Adrenal gland (tissue), 9 donors: ENCODE measurements at regions not wholly inside any gene's neighbourhood (a gene's known extent, or its start where the extent isn't known, plus 50 kb on each side); places are given as distances from the start of the nearest gene placed in this dataset.

Experiments used
- DNase-seq, 7 donors: peaks; one replicate each; pipeline ENCODE4 v3.0.0-alpha.2; 2019 to 2020
- H3K27ac ChIP-seq, 5 donors: fragments of 200-600 bp; sonication (generic) in 4 of 5; 1 replicate in 3 of 5; 2 replicates in 2 of 5; pipeline versions ENCODE4 v1.5.1 to v1.8.0; 2016 to 2020; ENCODE audit warnings: mild to moderate bottlenecking in 1 of 5
- H3K27me3 ChIP-seq: fragments of 200-600 bp; 2 replicates; pipeline ENCODE4 v1.8.0; 2021
- H3K36me3 ChIP-seq, 2 donors: fragments of 200-600 bp; replicated peaks in 1 of 2; 1 replicate in 1 of 2; 2 replicates in 1 of 2; pipeline versions ENCODE4 v1.5.1 to v1.8.0; 2018 to 2022
- H3K4me1 ChIP-seq, 2 donors: fragments of 200-600 bp; replicated peaks in 1 of 2; 1 replicate in 1 of 2; 2 replicates in 1 of 2; pipeline versions ENCODE4 v1.5.1 to v1.8.0; 2018 to 2021
- H3K4me3 ChIP-seq, 4 donors: fragments of 200-600 bp; sonication (generic) in 3 of 4; one replicate each; pipeline ENCODE4 v1.5.1; 2016 to 2018
- H3K9me3 ChIP-seq, 3 donors: fragments of 200-600 bp; sonication (generic) in 1 of 3; replicated peaks in 1 of 3; 1 replicate in 2 of 3; 2 replicates in 1 of 3; pipeline versions ENCODE4 v1.5.1 to v1.8.0; 2016 to 2021
- POLR2A ChIP-seq, 2 donors: fragments of 450-650 bp; IDR thresholded peaks; one replicate each; pipeline ENCODE4 v1.6.1; 2017; ENCODE audit warnings: antibody characterized with exemption in 2 of 2, mild to moderate bottlenecking in 2 of 2, moderate library complexity in 1 of 2
- WGBS, 4 donors: extraction: QIAGEN DNeasy Blood & Tissue Kit in 2 of 4; methylation state at CpG; one replicate each; pipeline versions ENCODE4 v1.1.5 to v1.1.7; 2013 to 2017; 5-methylcytosine and 5-hydroxymethylcytosine counted together
- intact Hi-C, 2 donors: fragments of 100-400 bp; cut with DNase I; formaldehyde crosslinking; loops; one replicate each; pipeline versions ENCODE4 v1.14.1 to v1.15.0; 2022 to 2023
- TF ChIP-seq, protein P1 (sequence below), 6 experiments: fragments of 450-650 bp in 4 of 6; fragments of 200-600 bp in 2 of 6; sonication (generic) in 1 of 6; IDR thresholded peaks; 1 replicate in 5 of 6; 2 replicates in 1 of 6; pipeline versions ENCODE4 v1.5.1 to v1.8.0; 2016 to 2021; ENCODE audit warnings: antibody characterized with exemption in 6 of 6, mild to moderate bottlenecking in 2 of 6, moderate library complexity in 1 of 6
- donor health status: healthy with polysubstance abuse.
- donor health status: Bipolar disorder and iron deficiency.
- donor health status: DM: yes; HTN: yes; CAD: no.
- donor health status: DM: no; HTN: no; CAD: no.
- donor health status: DM: no; HTN: no; CAD: no.

DNA sequence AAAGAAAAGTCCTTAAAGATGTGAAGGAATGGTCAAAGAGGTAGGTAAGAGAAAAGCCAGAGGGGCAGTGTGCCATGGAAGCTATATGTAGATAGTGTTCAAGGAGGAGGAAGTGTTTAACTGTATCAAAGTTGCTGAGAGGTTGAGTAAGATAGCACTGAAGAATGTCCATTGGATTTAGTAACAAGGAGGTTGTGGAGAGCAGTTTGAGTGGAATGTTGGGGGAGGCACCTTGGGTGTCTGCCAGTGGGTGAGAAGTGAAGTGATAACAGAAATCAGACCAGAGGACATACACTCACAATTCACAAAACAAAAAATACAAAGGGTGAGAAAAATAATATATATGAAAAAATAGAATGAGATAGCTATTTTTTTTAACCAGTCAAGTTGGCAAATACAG, 121.3 kb upstream of the AMOT start:
- no peaks in the 10 kb centered on the region for H3K4me1 ChIP-seq
- TF ChIP-seq, protein P1, sequence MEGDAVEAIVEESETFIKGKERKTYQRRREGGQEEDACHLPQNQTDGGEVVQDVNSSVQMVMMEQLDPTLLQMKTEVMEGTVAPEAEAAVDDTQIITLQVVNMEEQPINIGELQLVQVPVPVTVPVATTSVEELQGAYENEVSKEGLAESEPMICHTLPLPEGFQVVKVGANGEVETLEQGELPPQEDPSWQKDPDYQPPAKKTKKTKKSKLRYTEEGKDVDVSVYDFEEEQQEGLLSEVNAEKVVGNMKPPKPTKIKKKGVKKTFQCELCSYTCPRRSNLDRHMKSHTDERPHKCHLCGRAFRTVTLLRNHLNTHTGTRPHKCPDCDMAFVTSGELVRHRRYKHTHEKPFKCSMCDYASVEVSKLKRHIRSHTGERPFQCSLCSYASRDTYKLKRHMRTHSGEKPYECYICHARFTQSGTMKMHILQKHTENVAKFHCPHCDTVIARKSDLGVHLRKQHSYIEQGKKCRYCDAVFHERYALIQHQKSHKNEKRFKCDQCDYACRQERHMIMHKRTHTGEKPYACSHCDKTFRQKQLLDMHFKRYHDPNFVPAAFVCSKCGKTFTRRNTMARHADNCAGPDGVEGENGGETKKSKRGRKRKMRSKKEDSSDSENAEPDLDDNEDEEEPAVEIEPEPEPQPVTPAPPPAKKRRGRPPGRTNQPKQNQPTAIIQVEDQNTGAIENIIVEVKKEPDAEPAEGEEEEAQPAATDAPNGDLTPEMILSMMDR (IDR thresholded peaks at IDR 0.05) = no peak
- TF ChIP-seq POLR2A (IDR thresholded peaks at IDR 0.05) = no peak
- DNase-seq = no peak
- no peak overlapping the region for H3K4me3 ChIP-seq
- H3K27ac ChIP-seq = no peak overlapping the region
- no peaks in the 10 kb centered on the region for H3K36me3 ChIP-seq
- H3K9me3 ChIP-seq = no peaks in the 10 kb centered on the region
- intact Hi-C loops = no loop called here
- H3K27me3 ChIP-seq = peaks cover 4% of the 10 kb centered on the region

DNA sequence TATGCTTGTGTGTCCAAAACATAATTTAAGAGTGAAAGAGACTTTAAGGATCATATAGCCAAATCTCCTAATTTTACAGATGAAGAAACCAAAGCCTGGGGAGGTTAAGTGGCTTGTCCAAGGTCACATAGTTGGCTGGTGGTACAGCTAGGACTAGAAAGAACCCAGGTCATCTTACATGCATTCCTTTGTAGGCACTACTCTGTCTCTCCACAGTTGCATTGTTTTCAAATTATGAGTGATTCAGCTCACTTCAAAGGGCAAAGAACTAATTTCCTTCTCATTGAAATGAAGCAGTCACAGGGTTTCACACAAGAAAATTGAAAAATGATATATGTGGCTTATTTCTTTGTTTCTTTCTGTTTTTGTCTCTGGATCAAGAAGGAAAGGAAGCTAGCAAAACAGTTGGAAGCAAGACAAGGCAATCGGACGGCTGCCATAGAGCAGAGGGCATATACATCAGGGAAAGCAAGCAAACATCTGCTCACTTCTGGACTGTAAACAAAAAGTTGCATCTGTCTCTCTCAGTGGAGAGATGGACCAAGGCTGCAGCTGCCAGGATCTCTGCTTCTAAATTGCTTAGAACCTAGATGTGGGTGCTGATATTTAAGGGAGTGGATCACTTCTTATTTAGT, 107.5 kb upstream of the AMOT start:
- TF ChIP-seq, protein P1 (IDR thresholded peaks at IDR 0.05) = no peak
- no peak for TF ChIP-seq POLR2A (IDR thresholded peaks at IDR 0.05)
- H3K27ac ChIP-seq = no peak overlapping the region
- no peak for DNase-seq
- H3K27me3 ChIP-seq = no peaks in the 10 kb centered on the region
- intact Hi-C loops = no loop called here
- H3K4me1 ChIP-seq = no peaks in the 10 kb centered on the region
- WGBS, 4 donors = 46 to 68% (median 64%) methylated on average over 2 of the region's 2 CpGs
- no peak overlapping the region for H3K4me3 ChIP-seq
- H3K9me3 ChIP-seq = no peaks in the 10 kb centered on the region
- no peaks in the 10 kb centered on the region for H3K36me3 ChIP-seq

DNA sequence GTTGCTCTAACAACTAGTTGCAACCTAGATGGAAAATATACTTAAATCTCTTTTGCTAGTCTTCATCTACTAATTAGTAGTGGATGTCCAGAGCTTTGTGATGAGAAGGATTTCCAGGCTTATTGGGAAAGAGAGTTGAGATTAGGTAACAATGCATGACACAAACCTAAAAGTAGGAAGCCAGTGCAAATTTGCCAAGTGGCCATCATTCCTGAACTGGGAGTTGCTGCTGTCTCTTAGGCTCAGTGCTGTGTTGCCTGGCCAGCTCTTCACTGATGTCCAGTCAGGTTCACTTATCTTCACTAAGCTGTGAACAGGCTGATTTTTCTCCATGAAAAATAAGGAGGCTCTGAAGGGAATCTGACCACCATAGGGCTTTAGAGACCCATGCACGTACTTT, 105.6 kb upstream of the AMOT start:
- Histone ChIP-seq H3K36me3 (no peaks in the 10 kb centered on the region), H3K9me3 (no peaks in the 10 kb centered on the region), H3K27me3 (no peaks in the 10 kb centered on the region), H3K4me1 (no peaks in the 10 kb centered on the region), H3K4me3 (no peak overlapping the region), H3K27ac (no peak overlapping the region)
- no peak for DNase-seq
- 55 to 86% (median 80%) methylated on average over 1 of the region's 1 CpG for WGBS, 4 donors
- TF ChIP-seq POLR2A (IDR thresholded peaks at IDR 0.05) = no peak
- TF ChIP-seq, protein P1 (IDR thresholded peaks at IDR 0.05) = no peak
- intact Hi-C loops = no loop called here

DNA sequence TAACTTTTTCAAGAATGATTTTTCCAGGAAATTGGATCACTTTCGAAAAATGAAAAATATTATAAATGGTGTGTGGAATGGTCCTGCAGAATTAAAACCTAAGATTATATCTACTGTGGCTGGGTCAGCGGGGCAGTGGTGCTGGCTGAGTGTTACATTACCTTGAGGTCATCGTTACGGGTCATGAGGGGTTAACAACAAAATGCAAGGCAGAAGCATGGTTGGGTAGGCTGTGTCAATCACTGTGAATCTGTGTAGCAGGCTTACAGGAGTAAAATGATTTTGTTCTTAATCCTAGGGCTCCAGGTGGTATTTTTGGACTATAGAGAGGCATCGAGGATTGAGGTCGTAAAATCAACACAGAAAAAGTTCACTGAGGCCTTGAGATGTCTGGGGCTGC, 105.2 kb upstream of the AMOT start:
- no peak overlapping the region for H3K27ac ChIP-seq
- H3K4me3 ChIP-seq = no peak overlapping the region
- TF ChIP-seq POLR2A (IDR thresholded peaks at IDR 0.05) = no peak
- TF ChIP-seq, protein P1 (IDR thresholded peaks at IDR 0.05) = no peak
- 60 to 73% (median 71%) methylated on average over 6 of the region's 6 CpGs for WGBS, 4 donors
- intact Hi-C loops = no loop called here
- DNase-seq = no peak
- no peaks in the 10 kb centered on the region for H3K27me3 ChIP-seq
- no peaks in the 10 kb centered on the region for H3K4me1 ChIP-seq
- H3K36me3 ChIP-seq = no peaks in the 10 kb centered on the region
- H3K9me3 ChIP-seq = no peaks in the 10 kb centered on the region
